SK-N-SH (cell line): ENCODE measurements at regions not wholly inside any gene's neighbourhood (a gene's known extent, or its start where the extent isn't known, plus 50 kb on each side); places are given as distances from the start of the nearest gene placed in this dataset.

ENCODE experiments used
- CHD2 ChIP-seq: fragments of 150-350 bp; IDR thresholded peaks from 2 replicates; pipeline ENCODE4 v1.6.1; 2018; ENCODE audit warnings: low read length; ENCODE audit not compliant: partially characterized antibody
- EP300 ChIP-seq, 2 experiments: IDR thresholded peaks; 2 replicates each; pipeline versions ENCODE4 v1.4.0 to v1.6.1; 2012; ENCODE audit warnings: borderline replicate concordance in 1 of 2, low read depth in 1 of 2, low read length in 1 of 2
- FOXJ3 ChIP-seq: sonication (generic); formaldehyde crosslinking; IDR thresholded peaks from 2 replicates; pipeline ENCODE4 v1.5.1; 2020; ENCODE audit warnings: mild to moderate bottlenecking, missing genetic modification reagents
- FOXM1 ChIP-seq: IDR thresholded peaks from 2 replicates; pipeline ENCODE4 v1.4.0; 2012; ENCODE audit warnings: low read depth, mild to moderate bottlenecking
- GABPA ChIP-seq: IDR thresholded peaks from 2 replicates; pipeline ENCODE4 v1.4.0; 2012; ENCODE audit warnings: low read depth, mild to moderate bottlenecking
- MAX ChIP-seq: IDR thresholded peaks from 2 replicates; pipeline ENCODE4 v1.4.0; 2012; ENCODE audit warnings: low read depth
- POLR2AphosphoS5 ChIP-seq: IDR thresholded peaks from 2 replicates; pipeline ENCODE4 v1.6.1; 2012; ENCODE audit warnings: low read depth, low read length
- RAD21 ChIP-seq: IDR thresholded peaks from 2 replicates; pipeline ENCODE4 v1.6.1; 2012; ENCODE audit warnings: mild to moderate bottlenecking, low read length
- RFX5 ChIP-seq: IDR thresholded peaks from 2 replicates; pipeline ENCODE4 v1.6.1; 2012; ENCODE audit warnings: mild to moderate bottlenecking, improper control_type of control experiment, low read length
- SIN3A ChIP-seq: IDR thresholded peaks from 2 replicates; pipeline ENCODE4 v1.6.1; 2012; ENCODE audit warnings: low read depth, mild to moderate bottlenecking, low read length, moderate library complexity, borderline replicate concordance
- USF1 ChIP-seq: IDR thresholded peaks from 2 replicates; pipeline ENCODE4 v1.4.0; 2012; ENCODE audit warnings: low read depth, borderline replicate concordance
- ZBTB33 ChIP-seq: IDR thresholded peaks from 2 replicates; pipeline ENCODE4 v1.4.0; 2012; ENCODE audit warnings: low read depth, borderline replicate concordance
- TF ChIP-seq, protein P1 (sequence below): IDR thresholded peaks from 2 replicates; pipeline ENCODE4 v1.6.1; 2012; ENCODE audit warnings: mild to moderate bottlenecking, low read depth, low read length, moderate library complexity
- TF ChIP-seq, protein P2 (sequence below): fragments of 200-600 bp; sonication (generic); IDR thresholded peaks from 2 replicates; pipeline ENCODE4 v1.6.1; 2017; ENCODE audit warnings: antibody characterized with exemption, mild to moderate bottlenecking, moderate library complexity

DNA sequence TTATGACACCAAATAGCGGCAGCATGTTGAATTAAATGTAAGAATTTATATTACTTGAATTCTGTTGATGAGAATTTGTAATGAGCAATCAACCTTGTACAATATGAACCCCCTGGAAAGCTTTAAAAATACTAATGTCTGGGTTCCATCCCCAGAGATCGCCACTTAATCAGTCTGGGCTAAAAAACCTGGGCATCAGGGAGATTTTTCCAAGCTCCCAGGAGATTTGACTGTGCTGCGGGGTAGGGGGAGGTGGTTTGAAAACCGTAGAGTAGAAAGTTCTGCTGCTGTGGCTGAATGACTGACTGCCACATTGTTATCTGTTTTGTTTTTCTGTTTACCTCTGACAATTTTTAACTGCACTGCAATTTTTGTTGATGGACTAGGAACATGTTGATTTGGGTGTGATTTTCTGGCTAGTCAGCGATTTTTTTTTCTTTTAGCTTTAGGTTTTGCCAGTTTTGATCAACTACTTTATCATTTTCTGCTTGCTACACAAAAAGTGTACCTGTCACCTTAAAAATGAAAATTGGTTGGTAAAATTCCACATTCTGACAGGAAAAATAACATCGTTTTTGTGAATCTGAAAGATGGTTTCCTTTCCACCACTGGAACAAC lies 79.3 kb downstream of the PCTP start:
- TF ChIP-seq GABPA, result no peak
- TF ChIP-seq, protein P1, sequence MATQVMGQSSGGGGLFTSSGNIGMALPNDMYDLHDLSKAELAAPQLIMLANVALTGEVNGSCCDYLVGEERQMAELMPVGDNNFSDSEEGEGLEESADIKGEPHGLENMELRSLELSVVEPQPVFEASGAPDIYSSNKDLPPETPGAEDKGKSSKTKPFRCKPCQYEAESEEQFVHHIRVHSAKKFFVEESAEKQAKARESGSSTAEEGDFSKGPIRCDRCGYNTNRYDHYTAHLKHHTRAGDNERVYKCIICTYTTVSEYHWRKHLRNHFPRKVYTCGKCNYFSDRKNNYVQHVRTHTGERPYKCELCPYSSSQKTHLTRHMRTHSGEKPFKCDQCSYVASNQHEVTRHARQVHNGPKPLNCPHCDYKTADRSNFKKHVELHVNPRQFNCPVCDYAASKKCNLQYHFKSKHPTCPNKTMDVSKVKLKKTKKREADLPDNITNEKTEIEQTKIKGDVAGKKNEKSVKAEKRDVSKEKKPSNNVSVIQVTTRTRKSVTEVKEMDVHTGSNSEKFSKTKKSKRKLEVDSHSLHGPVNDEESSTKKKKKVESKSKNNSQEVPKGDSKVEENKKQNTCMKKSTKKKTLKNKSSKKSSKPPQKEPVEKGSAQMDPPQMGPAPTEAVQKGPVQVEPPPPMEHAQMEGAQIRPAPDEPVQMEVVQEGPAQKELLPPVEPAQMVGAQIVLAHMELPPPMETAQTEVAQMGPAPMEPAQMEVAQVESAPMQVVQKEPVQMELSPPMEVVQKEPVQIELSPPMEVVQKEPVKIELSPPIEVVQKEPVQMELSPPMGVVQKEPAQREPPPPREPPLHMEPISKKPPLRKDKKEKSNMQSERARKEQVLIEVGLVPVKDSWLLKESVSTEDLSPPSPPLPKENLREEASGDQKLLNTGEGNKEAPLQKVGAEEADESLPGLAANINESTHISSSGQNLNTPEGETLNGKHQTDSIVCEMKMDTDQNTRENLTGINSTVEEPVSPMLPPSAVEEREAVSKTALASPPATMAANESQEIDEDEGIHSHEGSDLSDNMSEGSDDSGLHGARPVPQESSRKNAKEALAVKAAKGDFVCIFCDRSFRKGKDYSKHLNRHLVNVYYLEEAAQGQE, result no peak
- no peak for TF ChIP-seq ZBTB33
- TF ChIP-seq CHD2, result no peak
- TF ChIP-seq, protein P2, sequence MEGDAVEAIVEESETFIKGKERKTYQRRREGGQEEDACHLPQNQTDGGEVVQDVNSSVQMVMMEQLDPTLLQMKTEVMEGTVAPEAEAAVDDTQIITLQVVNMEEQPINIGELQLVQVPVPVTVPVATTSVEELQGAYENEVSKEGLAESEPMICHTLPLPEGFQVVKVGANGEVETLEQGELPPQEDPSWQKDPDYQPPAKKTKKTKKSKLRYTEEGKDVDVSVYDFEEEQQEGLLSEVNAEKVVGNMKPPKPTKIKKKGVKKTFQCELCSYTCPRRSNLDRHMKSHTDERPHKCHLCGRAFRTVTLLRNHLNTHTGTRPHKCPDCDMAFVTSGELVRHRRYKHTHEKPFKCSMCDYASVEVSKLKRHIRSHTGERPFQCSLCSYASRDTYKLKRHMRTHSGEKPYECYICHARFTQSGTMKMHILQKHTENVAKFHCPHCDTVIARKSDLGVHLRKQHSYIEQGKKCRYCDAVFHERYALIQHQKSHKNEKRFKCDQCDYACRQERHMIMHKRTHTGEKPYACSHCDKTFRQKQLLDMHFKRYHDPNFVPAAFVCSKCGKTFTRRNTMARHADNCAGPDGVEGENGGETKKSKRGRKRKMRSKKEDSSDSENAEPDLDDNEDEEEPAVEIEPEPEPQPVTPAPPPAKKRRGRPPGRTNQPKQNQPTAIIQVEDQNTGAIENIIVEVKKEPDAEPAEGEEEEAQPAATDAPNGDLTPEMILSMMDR, result no peak
- no peak for TF ChIP-seq POLR2AphosphoS5
- no peak for TF ChIP-seq FOXM1
- no peak for TF ChIP-seq MAX
- TF ChIP-seq EP300 (IDR thresholded peaks at IDR 0.05; ENCODE audit: borderline replicate concordance in 1 of 2, low read depth in 1 of 2, low read length in 1 of 2), result no peak
- no peak for TF ChIP-seq RFX5
- no peak for TF ChIP-seq RAD21
- TF ChIP-seq USF1, result no peak
- no peak for TF ChIP-seq SIN3A
- no peak for TF ChIP-seq FOXJ3 (CRISPR knock-in tag)
